ENCODE measurements at regions not wholly inside any gene's neighbourhood (a gene's known extent, or its start where the extent isn't known, plus 50 kb on each side); places are given as distances from the start of the nearest gene placed in this dataset.

- peak overlapping the region in 1 of 5 donors; percentile 50 for H3K27ac ChIP-seq
- WGBS, 4 donors, result 44 to 67% (median 60%) methylated on average over 8 to 12 of the region's 12 CpGs
- intact Hi-C loops (cut with DNase I), result no loop called here
Measured at GRCh38 chr13:26951581-26952177, 191.1 kb upstream of the GPR12 start.

GRCh38 chr13:26950968-26951367 is 190.4 kb upstream of the GPR12 start:
- intact Hi-C loops (cut with DNase I), result no loop called here
- no peaks in the 10 kb centered on the region for H3K9me3 ChIP-seq (replicated peaks in 1 of 3)
- H3K27ac ChIP-seq, result peak overlapping the region in 1 of 5 donors; percentile 50
- TF ChIP-seq CTCF (IDR thresholded peaks at IDR 0.05) (no peak), POLR2A (IDR thresholded peaks at IDR 0.05) (no peak)
- 89 to 98% (median 94%) methylated on average over 13 to 17 of the region's 17 CpGs for WGBS, 4 donors
- DNase-seq, result no peak
- no peaks in the 10 kb centered on the region for H3K36me3 ChIP-seq (replicated peaks in 1 of 2)
- no peaks in the 10 kb centered on the region for H3K27me3 ChIP-seq
- H3K4me3 ChIP-seq, result no peak overlapping the region
- H3K4me1 ChIP-seq (replicated peaks in 1 of 2), result peaks cover 6 to 9% of the 10 kb centered on the region in 2 donors

More at GRCh38 chr13:26951581-26952177, 191.1 kb upstream of the GPR12 start:
- Histone ChIP-seq H3K4me1 (replicated peaks in 1 of 2) (peaks cover 6 to 9% of the 10 kb centered on the region in 2 donors), H3K36me3 (replicated peaks in 1 of 2) (no peaks in the 10 kb centered on the region), H3K9me3 (replicated peaks in 1 of 3) (no peaks in the 10 kb centered on the region), H3K27me3 (no peaks in the 10 kb centered on the region), H3K4me3 (no peak overlapping the region)
- DNase-seq, result peak in 6 of 7 donors; percentile 39 to 62 (median 54)
- TF ChIP-seq POLR2A (IDR thresholded peaks at IDR 0.05), result no peak
- TF ChIP-seq CTCF (IDR thresholded peaks at IDR 0.05), result no peak

GRCh38 chr13:26950546-26950945 is 190.0 kb upstream of the GPR12 start:
- Histone ChIP-seq H3K4me1 (replicated peaks in 1 of 2) (peaks cover 6 to 9% of the 10 kb centered on the region in 2 donors), H3K4me3 (no peak overlapping the region), H3K36me3 (replicated peaks in 1 of 2) (no peaks in the 10 kb centered on the region), H3K9me3 (replicated peaks in 1 of 3) (no peaks in the 10 kb centered on the region), H3K27ac (no peak overlapping the region), H3K27me3 (no peaks in the 10 kb centered on the region)
- DNase-seq, result no peak
- WGBS, 4 donors, result 73 to 86% (median 83%) methylated on average over 7 to 10 of the region's 10 CpGs
- intact Hi-C loops (cut with DNase I), result no loop called here
- no peak for TF ChIP-seq CTCF (IDR thresholded peaks at IDR 0.05)
- TF ChIP-seq POLR2A (IDR thresholded peaks at IDR 0.05), result no peak

- H3K9me3 ChIP-seq (replicated peaks in 1 of 3), result no peaks in the 10 kb centered on the region
- TF ChIP-seq POLR2A (IDR thresholded peaks at IDR 0.05), result no peak
- TF ChIP-seq CTCF (IDR thresholded peaks at IDR 0.05), result no peak
- H3K27me3 ChIP-seq, result no peaks in the 10 kb centered on the region
- H3K36me3 ChIP-seq (replicated peaks in 1 of 2), result no peaks in the 10 kb centered on the region
- no peak overlapping the region for H3K4me3 ChIP-seq
- no peak overlapping the region for H3K27ac ChIP-seq
- intact Hi-C loops (cut with DNase I), result no loop called here
- DNase-seq, result no peak
- H3K4me1 ChIP-seq (replicated peaks in 1 of 2), result peaks cover 6 to 9% of the 10 kb centered on the region in 2 donors
- 70 to 80% (median 76%) methylated on average over 14 of the region's 14 CpGs for WGBS, 4 donors
Measured at GRCh38 chr13:26949701-26950502, 189.3 kb upstream of the GPR12 start.

All from adrenal gland (tissue), 9 donors.